ENCODE measurements at regions not wholly inside any gene's neighbourhood (a gene's known extent, or its start where the extent isn't known, plus 50 kb on each side); places are given as distances from the start of the nearest gene placed in this dataset.

DNA sequence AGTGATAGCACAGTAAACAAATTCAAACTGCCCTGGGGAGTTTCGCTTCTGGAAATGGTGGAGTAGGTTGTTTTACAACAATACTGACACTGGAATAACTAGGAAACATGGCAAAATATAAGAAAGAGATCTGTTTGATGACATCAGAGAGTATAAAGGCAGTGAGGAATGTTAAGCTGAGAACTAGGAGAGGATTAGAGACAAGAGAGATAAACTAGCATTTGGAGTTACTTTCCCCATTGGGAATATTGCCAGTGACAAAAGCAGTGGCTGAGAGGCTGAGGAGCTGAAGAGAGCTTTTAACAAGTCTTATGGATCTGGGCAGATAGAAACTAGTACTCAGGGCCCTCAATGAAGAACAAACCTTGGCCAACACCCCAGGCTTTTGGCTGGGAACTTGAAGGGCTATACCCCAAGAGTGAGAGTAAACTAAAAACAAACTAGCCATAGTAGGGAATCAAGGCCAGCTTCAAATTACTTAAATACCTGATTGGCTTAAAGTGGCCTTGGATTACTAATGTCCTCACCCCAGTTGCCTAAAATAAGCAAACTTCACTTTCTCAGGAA lies 280.4 kb downstream of the KLF13 start:
- no peak for DNase-seq (ENCODE audit: low read depth, low spot score)
- Histone ChIP-seq H4K20me1 (ENCODE audit: control insufficient read depth, insufficient read depth) (no peaks in the 10 kb centered on the region), H3K4me2 (ENCODE audit: control insufficient read depth, insufficient read depth) (no peak overlapping the region), H3K4me1 (ENCODE audit: control insufficient read depth, insufficient read depth, low read length) (no peaks in the 10 kb centered on the region), H3K9me3 (replicated peaks; ENCODE audit: control insufficient read depth, insufficient read depth, low read length) (no peaks in the 10 kb centered on the region), H3K9ac (ENCODE audit: control insufficient read depth, insufficient read depth, low read length) (no peak overlapping the region), H3K27ac (ENCODE audit: control insufficient read depth, insufficient read depth) (no peak overlapping the region), H3K4me3 (no peak overlapping the region), H3K27me3 (replicated peaks in 1 of 2; ENCODE audit: control insufficient read depth in 2 of 2, insufficient read depth in 2 of 2, low read length in 1 of 2) (no peaks in the 10 kb centered on the region), H2AFZ (ENCODE audit: control insufficient read depth, low read depth, low read length) (no peak overlapping the region), H3K36me3 (ENCODE audit: control insufficient read depth in 2 of 2, insufficient read depth in 2 of 2, low read length in 1 of 2) (no peaks in the 10 kb centered on the region), H3K79me2 (ENCODE audit: control insufficient read depth, insufficient read depth, low read length) (no peaks in the 10 kb centered on the region)
- BruUV-seq (replicated peaks) = no TSS peak
- SMC1A ChIA-PET (ENCODE audit: uncharacterized antibody, unreplicated experiment) = no interaction called here
- TF ChIP-seq, protein P1, sequence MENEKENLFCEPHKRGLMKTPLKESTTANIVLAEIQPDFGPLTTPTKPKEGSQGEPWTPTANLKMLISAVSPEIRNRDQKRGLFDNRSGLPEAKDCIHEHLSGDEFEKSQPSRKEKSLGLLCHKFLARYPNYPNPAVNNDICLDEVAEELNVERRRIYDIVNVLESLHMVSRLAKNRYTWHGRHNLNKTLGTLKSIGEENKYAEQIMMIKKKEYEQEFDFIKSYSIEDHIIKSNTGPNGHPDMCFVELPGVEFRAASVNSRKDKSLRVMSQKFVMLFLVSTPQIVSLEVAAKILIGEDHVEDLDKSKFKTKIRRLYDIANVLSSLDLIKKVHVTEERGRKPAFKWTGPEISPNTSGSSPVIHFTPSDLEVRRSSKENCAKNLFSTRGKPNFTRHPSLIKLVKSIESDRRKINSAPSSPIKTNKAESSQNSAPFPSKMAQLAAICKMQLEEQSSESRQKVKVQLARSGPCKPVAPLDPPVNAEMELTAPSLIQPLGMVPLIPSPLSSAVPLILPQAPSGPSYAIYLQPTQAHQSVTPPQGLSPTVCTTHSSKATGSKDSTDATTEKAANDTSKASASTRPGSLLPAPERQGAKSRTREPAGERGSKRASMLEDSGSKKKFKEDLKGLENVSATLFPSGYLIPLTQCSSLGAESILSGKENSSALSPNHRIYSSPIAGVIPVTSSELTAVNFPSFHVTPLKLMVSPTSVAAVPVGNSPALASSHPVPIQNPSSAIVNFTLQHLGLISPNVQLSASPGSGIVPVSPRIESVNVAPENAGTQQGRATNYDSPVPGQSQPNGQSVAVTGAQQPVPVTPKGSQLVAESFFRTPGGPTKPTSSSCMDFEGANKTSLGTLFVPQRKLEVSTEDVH (IDR thresholded peaks at IDR 0.05; ENCODE audit: low read depth, partially characterized antibody) = no peak
- TF ChIP-seq EED (IDR thresholded peaks at IDR 0.05; ENCODE audit: low read depth) (no peak), SMAD5 (IDR thresholded peaks at IDR 0.05; ENCODE audit: low read depth) (no peak)
- TF ChIP-seq, protein P2, sequence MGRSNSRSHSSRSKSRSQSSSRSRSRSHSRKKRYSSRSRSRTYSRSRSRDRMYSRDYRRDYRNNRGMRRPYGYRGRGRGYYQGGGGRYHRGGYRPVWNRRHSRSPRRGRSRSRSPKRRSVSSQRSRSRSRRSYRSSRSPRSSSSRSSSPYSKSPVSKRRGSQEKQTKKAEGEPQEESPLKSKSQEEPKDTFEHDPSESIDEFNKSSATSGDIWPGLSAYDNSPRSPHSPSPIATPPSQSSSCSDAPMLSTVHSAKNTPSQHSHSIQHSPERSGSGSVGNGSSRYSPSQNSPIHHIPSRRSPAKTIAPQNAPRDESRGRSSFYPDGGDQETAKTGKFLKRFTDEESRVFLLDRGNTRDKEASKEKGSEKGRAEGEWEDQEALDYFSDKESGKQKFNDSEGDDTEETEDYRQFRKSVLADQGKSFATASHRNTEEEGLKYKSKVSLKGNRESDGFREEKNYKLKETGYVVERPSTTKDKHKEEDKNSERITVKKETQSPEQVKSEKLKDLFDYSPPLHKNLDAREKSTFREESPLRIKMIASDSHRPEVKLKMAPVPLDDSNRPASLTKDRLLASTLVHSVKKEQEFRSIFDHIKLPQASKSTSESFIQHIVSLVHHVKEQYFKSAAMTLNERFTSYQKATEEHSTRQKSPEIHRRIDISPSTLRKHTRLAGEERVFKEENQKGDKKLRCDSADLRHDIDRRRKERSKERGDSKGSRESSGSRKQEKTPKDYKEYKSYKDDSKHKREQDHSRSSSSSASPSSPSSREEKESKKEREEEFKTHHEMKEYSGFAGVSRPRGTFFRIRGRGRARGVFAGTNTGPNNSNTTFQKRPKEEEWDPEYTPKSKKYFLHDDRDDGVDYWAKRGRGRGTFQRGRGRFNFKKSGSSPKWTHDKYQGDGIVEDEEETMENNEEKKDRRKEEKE (IDR thresholded peaks at IDR 0.05) = no peak
- TF ChIP-seq, protein P3, sequence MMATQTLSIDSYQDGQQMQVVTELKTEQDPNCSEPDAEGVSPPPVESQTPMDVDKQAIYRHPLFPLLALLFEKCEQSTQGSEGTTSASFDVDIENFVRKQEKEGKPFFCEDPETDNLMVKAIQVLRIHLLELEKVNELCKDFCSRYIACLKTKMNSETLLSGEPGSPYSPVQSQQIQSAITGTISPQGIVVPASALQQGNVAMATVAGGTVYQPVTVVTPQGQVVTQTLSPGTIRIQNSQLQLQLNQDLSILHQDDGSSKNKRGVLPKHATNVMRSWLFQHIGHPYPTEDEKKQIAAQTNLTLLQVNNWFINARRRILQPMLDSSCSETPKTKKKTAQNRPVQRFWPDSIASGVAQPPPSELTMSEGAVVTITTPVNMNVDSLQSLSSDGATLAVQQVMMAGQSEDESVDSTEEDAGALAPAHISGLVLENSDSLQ (IDR thresholded peaks at IDR 0.05) = no peak
- no peak for FAIRE-seq
- CTCF ChIA-PET = no interaction called here
- POLR2A ChIA-PET = no interaction called here
- intact Hi-C loops (cut with micrococcal nuclease; ENCODE audit: unreplicated experiment) (no loop called here), in situ Hi-C loops (cut with MboI) (no loop called here)
- WGBS (ENCODE audit: insufficient coverage, insufficient replicate concordance, low lambda C conversion rate, missing lambda C conversion rate) = 0% methylated on average over 1 of the region's 1 CpG
- RAD21 ChIA-PET (ENCODE audit: unreplicated experiment) = no interaction called here
- ATAC-seq = no peak

Data from GM12878 (cell line).